ENCODE measurements at regions not wholly inside any gene's neighbourhood (a gene's known extent, or its start where the extent isn't known, plus 50 kb on each side); places are given as distances from the start of the nearest gene placed in this dataset.

DNA sequence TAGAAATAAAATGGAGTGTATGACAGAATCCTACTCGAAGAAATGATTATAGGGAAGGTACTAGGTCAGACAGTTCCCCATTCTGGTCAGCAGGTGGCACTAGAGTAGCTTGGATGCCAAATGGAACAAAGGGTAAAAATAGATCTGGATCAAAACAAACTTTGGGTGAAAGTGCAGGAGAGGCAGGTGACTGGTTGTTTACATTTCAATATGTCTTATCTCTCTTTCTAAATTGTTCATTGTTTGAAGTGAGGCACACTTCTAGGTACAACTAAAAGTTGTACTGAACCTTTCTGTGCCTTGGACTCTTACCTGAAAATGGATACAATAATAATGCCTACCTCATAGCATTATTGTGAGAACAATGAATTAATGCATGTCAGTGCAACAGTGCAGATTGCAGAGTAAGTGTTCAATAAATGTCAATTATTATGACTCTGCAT is 62.0 kb upstream of the OSBPL8 start:
- TF ChIP-seq ZNF70 (CRISPR knock-in tag; IDR thresholded peaks at IDR 0.05) (no peak), SNAI2 (CRISPR knock-in tag; IDR thresholded peaks at IDR 0.05) (no peak), ISL1 (CRISPR knock-in tag; IDR thresholded peaks at IDR 0.05) (no peak)
- ATAC-seq, result peak; percentile 90

GRCh38 chr12:76622351-76622750 is 62.8 kb upstream of the OSBPL8 start:
- TF ChIP-seq ZFP30 (CRISPR knock-in tag; IDR thresholded peaks at IDR 0.05) (no peak), CSRNP3 (CRISPR knock-in tag; IDR thresholded peaks at IDR 0.05) (no peak), ZFP3 (CRISPR knock-in tag; IDR thresholded peaks at IDR 0.05) (no peak), ZNF8 (CRISPR knock-in tag; IDR thresholded peaks at IDR 0.05) (no peak), ZNF70 (CRISPR knock-in tag; IDR thresholded peaks at IDR 0.05) (no peak), ZC3H10 (CRISPR knock-in tag; IDR thresholded peaks at IDR 0.05) (no peak), ZNF565 (CRISPR knock-in tag; conservative IDR thresholded peaks at IDR 0.05; ENCODE audit: low read depth) (no peak), PATZ1 (CRISPR knock-in tag; IDR thresholded peaks at IDR 0.05; ENCODE audit: borderline replicate concordance) (no peak), CSDC2 (CRISPR knock-in tag; IDR thresholded peaks at IDR 0.05) (no peak), SNAI2 (CRISPR knock-in tag; IDR thresholded peaks at IDR 0.05) (no peak), PPARA (CRISPR knock-in tag; IDR thresholded peaks at IDR 0.05; ENCODE audit: borderline replicate concordance) (no peak), BACH2 (CRISPR knock-in tag; IDR thresholded peaks at IDR 0.05; ENCODE audit: borderline replicate concordance) (no peak), ARNTL (CRISPR knock-in tag; IDR thresholded peaks at IDR 0.05; ENCODE audit: borderline replicate concordance, low read depth) (no peak), OSR1 (CRISPR knock-in tag; IDR thresholded peaks at IDR 0.05) (no peak), RARB (CRISPR knock-in tag; IDR thresholded peaks at IDR 0.05) (no peak), ESRRG (CRISPR knock-in tag; IDR thresholded peaks at IDR 0.05) (no peak), TOX (CRISPR knock-in tag; IDR thresholded peaks at IDR 0.05; ENCODE audit: borderline replicate concordance) (no peak)
- TF ChIP-seq, protein P1, sequence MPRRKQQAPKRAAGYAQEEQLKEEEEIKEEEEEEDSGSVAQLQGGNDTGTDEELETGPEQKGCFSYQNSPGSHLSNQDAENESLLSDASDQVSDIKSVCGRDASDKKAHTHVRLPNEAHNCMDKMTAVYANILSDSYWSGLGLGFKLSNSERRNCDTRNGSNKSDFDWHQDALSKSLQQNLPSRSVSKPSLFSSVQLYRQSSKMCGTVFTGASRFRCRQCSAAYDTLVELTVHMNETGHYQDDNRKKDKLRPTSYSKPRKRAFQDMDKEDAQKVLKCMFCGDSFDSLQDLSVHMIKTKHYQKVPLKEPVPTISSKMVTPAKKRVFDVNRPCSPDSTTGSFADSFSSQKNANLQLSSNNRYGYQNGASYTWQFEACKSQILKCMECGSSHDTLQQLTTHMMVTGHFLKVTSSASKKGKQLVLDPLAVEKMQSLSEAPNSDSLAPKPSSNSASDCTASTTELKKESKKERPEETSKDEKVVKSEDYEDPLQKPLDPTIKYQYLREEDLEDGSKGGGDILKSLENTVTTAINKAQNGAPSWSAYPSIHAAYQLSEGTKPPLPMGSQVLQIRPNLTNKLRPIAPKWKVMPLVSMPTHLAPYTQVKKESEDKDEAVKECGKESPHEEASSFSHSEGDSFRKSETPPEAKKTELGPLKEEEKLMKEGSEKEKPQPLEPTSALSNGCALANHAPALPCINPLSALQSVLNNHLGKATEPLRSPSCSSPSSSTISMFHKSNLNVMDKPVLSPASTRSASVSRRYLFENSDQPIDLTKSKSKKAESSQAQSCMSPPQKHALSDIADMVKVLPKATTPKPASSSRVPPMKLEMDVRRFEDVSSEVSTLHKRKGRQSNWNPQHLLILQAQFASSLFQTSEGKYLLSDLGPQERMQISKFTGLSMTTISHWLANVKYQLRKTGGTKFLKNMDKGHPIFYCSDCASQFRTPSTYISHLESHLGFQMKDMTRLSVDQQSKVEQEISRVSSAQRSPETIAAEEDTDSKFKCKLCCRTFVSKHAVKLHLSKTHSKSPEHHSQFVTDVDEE (CRISPR knock-in tag; IDR thresholded peaks at IDR 0.05), result no peak
- TF ChIP-seq, protein P2, sequence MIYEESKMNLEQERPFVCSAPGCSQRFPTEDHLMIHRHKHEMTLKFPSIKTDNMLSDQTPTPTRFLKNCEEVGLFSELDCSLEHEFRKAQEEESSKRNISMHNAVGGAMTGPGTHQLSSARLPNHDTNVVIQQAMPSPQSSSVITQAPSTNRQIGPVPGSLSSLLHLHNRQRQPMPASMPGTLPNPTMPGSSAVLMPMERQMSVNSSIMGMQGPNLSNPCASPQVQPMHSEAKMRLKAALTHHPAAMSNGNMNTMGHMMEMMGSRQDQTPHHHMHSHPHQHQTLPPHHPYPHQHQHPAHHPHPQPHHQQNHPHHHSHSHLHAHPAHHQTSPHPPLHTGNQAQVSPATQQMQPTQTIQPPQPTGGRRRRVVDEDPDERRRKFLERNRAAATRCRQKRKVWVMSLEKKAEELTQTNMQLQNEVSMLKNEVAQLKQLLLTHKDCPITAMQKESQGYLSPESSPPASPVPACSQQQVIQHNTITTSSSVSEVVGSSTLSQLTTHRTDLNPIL (CRISPR knock-in tag; IDR thresholded peaks at IDR 0.05; ENCODE audit: low read depth), result no peak
- TF ChIP-seq, protein P3, sequence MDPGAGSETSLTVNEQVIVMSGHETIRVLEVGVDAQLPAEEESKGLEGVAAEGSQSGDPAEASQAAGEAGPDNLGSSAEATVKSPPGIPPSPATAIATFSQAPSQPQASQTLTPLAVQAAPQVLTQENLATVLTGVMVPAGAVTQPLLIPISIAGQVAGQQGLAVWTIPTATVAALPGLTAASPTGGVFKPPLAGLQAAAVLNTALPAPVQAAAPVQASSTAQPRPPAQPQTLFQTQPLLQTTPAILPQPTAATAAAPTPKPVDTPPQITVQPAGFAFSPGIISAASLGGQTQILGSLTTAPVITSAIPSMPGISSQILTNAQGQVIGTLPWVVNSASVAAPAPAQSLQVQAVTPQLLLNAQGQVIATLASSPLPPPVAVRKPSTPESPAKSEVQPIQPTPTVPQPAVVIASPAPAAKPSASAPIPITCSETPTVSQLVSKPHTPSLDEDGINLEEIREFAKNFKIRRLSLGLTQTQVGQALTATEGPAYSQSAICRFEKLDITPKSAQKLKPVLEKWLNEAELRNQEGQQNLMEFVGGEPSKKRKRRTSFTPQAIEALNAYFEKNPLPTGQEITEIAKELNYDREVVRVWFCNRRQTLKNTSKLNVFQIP (CRISPR knock-in tag; IDR thresholded peaks at IDR 0.05; ENCODE audit: borderline replicate concordance, low read depth), result no peak
- ATAC-seq, result no peak

DNA sequence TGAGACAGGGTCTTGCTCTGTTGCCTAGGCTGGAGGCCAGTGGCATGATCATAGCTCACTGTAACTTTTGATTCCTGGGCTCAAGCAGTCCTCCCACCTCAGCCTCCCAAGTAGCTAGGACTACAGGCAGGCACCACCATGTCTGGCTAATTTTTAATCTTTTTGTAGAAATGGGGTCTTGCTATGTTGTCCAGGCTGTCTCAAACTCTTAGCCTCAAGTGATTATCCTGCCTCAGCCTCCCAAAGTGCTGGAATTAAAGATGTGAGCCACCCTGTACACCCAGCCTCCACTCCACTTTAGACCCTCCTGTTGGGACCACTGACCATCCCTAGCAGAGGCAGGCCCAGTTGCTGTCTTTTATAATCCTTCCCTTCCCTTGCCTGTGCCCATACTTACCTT is 63.3 kb upstream of the OSBPL8 start:
- no peak for ATAC-seq
- TF ChIP-seq ARNTL (CRISPR knock-in tag; IDR thresholded peaks at IDR 0.05; ENCODE audit: borderline replicate concordance, low read depth) (no peak), SNAI2 (CRISPR knock-in tag; IDR thresholded peaks at IDR 0.05) (no peak), RARB (CRISPR knock-in tag; IDR thresholded peaks at IDR 0.05) (no peak), OSR1 (CRISPR knock-in tag; IDR thresholded peaks at IDR 0.05) (no peak), CSDC2 (CRISPR knock-in tag; IDR thresholded peaks at IDR 0.05) (no peak), CSRNP3 (CRISPR knock-in tag; IDR thresholded peaks at IDR 0.05) (no peak), TCF4 (CRISPR knock-in tag; IDR thresholded peaks at IDR 0.05; ENCODE audit: borderline replicate concordance) (no peak), ZFP30 (CRISPR knock-in tag; IDR thresholded peaks at IDR 0.05) (no peak), ESRRG (CRISPR knock-in tag; IDR thresholded peaks at IDR 0.05) (no peak), ZNF565 (CRISPR knock-in tag; conservative IDR thresholded peaks at IDR 0.05; ENCODE audit: low read depth) (no peak), ZFP3 (CRISPR knock-in tag; IDR thresholded peaks at IDR 0.05) (no peak)
- TF ChIP-seq, protein P2 (CRISPR knock-in tag; IDR thresholded peaks at IDR 0.05; ENCODE audit: low read depth), result no peak
- TF ChIP-seq, protein P1 (CRISPR knock-in tag; IDR thresholded peaks at IDR 0.05), result no peak
